ENCODE measurements at regions not wholly inside any gene's neighbourhood (a gene's known extent, or its start where the extent isn't known, plus 50 kb on each side); places are given as distances from the start of the nearest gene placed in this dataset.
"Not testable (repeated sequence)": the region's sequence is repeated elsewhere in the genome, so short reads cannot be mapped to it uniquely, and the experiment has no call there.

GRCh38 chr4:18813055-18813454 is 791.5 kb upstream of the LCORL start:
- no peak for DNase-seq

GRCh38 chr4:18803781-18804180 is 782.2 kb upstream of the LCORL start:
- no peak for DNase-seq

DNA sequence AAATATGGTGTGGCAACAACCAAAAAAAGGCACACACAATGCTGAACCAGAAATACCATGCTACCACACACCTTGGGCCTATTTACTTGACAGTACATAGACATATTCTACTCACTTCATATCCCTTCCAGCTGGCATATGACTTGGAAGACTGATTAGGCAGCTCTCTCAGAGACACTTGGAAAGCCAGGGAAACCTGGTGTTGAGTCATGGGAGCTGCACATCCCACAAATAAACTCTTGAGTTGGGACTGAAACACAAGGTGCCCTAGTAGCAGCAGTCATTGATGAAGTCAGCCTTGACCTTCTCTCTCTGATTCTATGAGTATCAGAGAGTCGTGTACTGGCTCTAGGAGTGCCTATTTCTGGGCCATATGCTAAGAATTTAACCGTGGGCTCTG is 776.6 kb upstream of the LCORL start:
- DNase-seq: no peak

GRCh38 chr4:18795794-18796193 is 774.2 kb upstream of the LCORL start:
- DNase-seq: no peak

DNA sequence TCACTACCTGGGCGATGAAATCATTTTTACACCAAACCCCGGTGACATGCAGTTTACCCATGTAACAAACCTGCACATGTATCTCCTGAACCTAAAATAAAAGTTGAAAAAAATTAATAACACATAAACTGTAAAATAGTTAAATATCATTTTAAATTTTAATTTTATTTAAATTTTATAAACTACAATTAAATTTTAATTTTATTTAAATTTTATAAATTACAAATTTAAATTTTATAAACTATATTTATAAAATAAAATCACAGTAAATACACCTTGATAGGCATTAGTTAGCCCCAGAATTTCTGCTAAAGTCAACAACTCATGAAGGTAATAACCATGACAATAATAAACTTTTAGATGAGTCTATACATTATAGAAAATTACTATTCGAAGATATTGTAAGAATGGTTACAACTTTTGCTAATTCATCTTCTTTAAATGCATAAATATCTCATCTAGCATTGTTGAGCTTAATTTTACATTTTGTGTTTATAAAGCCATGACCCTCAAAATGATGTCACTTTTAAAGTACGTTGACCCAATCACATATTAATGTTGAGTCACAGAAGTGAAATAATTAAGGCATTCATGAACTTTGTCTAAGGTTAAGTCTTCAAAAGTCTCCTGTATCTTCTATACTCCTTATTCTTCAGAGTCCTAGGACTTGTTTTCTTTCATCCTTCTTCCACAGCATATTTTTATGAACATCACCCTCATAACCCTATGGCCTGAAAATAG is 755.8 kb upstream of the LCORL start:
- no peak for DNase-seq

DNA sequence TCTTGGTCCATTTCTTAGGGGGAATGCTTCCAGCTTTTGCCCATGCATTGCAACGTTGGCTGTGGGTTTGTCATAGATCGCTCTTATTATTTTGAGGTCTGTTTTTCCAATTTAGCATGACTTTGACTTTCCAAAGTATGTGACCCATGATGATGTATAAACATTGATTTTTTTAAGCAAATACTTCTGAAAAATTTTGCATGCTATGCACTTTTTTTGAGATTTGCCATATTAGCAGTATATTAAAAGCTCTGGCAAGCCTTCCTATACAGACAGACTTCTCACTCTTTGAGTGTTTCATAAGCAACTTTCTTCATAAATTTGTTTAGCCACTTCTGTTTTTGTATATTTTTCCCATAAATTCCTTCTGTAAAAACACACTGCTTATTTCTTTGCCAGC is 746.4 kb upstream of the LCORL start:
- no peak for DNase-seq

GRCh38 chr4:18756671-18757070 is 735.1 kb upstream of the LCORL start:
- DNase-seq: no peak

DNA sequence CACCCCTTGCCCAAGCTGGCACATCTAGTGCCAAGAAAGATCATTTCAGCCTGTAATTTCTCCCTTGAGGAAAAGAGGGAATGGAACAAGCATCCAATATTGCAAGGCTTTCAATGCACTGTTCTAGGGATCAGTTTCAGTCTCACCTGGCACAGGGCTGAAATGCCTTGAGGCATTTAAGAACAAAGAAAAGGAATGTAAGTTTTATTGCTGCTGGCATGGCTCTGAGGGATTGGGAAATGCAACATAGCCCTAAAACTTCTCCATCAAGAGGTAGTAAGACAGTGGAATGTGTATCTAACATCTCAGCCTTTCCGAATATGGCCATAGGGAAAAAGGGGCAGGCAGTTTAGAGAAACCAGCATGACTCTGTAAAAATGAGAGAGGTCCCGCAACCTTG is 732.6 kb upstream of the LCORL start:
- DNase-seq: no peak

DNA sequence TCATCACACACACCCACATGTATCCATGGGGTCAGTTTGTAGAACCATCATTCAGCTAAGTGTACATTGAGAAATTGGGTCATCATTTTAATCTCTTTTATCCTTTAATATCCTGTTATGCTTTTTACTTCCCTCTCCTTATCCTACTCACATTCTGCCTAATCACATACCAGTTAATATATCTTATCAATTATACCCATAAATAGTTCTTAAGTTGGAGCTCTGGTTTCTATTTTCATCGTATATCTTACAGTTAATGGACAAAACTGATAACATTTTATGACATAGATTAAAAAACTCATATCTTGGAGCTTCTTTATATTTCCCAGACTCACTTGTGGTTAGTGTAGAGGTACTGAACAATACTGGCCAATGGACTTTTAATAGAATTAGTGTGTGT is 729.5 kb upstream of the LCORL start:
- no peak for DNase-seq

DNA sequence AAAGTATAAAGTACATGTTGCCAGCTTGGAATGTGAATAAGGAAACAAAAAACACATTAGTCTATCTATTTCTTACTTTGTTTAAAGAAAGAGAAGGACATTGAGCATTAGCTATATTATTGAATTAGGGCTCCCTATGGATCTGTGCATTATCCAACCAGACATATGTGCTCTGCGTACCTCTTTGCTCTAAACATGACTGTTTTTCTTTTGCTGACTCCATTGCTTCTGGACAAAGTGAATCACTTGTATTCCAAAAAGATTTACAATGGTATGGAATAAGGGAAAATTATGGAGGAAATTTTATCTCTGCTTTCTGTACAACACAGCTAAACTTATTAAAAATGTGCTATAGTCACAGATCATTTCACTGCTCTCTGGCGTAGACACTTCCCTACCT is 727.8 kb upstream of the LCORL start:
- no peak for DNase-seq

- DNase-seq: no peak
These were observed 715.0 kb upstream of the LCORL start for GRCh38 chr4:18736551-18736950.

- DNase-seq: no peak
These were observed 714.2 kb upstream of the LCORL start for GRCh38 chr4:18735740-18736268.

GRCh38 chr4:18734405-18734804 is 712.9 kb upstream of the LCORL start:
- peak; percentile 39 for DNase-seq

DNA sequence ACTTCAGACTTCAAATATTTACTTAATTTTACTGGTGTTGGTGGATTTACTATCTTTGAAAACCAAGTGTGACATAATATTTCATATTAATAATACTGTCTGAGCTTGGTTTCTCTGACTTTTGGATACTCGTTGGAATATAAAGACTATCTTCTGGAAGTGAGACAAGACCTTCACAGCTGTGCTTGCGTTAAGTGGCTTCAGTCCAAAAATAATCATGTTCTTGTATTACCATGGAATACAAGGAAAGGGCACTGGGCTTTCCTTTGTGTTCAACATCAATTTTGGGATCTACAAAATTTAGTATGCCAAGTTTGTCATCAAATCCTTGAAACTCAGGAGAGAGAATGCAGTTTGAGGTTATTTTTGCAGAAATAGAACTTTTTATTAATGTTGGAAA is 712.4 kb upstream of the LCORL start:
- no peak for DNase-seq

- no peak for DNase-seq
These were observed 701.2 kb upstream of the LCORL start for GRCh38 chr4:18722748-18723191.

DNA sequence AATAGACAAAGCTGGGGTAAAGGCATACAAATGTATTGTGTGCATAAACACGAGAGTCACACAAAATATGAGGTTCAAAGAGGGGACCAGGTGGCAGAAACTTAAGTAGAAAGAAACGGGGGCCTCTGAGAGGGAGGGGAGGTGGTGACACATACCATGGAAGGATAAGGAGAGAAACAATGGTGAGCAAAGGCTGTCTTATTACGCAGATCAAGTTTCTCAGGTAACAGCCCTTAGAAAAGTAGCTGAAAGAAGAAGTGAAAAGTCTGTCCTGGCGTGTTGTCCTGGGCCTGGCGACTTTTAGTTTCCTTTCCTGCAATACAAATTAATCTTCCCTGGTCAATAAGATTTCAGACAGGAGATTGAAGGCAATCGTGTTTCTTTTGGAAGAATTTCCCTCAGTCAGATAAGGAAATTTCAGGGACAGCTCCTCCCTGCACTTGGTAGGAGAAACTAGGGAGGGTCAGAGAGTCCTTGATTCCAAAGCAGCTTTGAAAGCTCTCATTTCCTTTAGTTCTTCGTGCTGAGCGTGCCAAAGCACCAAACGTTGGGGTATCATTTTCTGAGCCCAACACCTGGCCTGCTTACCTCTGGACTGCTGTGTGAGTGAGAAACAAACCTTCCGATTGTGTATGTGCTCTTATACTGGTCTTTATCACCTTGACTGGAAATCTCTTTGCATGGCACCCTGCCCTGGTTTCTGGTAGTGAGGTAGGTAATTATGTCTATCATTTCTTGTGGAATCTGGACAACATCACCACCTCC is 676.7 kb upstream of the LCORL start:
- DNase-seq: no peak

- no peak for DNase-seq
These were observed 674.4 kb upstream of the LCORL start for GRCh38 chr4:18695733-18696527.

- no peak for DNase-seq
These were observed 670.1 kb upstream of the LCORL start for GRCh38 chr4:18691431-18692200.

- DNase-seq: no peak
These were observed 668.9 kb upstream of the LCORL start for GRCh38 chr4:18690291-18690955.

DNA sequence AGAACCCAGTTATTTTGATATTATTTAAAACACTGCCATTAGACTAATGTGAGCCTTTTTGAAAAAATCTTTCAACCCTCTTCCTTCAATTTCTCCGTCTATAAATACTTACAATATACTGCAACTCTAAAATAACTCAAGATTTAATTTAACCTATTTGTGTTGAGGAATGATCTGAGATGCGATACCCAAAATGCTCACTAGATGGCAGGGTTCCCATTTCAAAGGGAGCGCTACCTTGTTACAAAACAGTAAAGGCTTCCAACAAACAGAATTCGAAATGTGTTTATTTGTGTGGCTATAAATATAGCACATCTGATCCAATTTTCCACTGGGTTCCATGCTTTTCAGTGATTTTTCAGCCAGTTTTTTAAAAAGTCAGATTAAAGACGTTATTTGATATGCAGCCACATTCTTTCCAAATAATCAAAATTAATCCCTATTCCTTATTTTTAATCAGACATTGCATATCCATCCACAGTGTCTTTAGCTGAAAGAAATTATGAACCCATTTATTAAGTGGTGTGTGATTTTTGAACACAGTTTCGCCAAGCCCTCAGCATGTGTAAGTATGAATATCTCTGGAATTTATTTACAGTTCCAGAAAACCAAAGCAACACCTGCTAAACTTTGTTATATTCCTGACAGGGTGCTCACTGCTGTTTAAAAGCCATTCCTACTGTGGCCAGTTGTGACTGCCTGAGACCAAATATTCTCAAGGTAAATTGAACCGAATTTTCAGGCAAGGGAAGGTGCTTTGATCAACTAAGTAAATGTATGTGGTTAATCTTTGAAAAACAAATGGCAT is 668.0 kb upstream of the LCORL start:
- peak; percentile 81 for DNase-seq

DNA sequence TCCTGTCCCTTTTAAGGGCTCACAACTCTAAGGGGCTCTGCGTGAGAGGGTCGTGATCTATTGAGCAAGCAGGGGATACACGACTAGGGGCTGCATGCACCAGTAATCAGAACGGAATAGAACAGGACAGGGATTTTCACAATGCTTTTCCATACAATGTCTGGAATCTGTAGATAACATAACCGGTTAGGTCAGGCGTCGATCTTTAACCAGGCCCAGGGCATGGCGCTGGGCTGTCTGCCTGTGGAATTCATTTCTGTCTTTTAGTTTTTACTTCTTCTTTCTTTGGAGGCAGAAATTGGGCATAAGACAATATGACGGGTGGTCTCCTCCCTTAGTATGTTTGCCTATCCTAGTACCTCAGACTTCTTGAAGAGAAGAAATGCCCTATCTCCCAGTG is 666.8 kb upstream of the LCORL start:
- not testable (repeated sequence) for DNase-seq

Data from right forelimb (tissue), 1 donor.